Liver (tissue), 8 donors: ENCODE measurements at regions not wholly inside any gene's neighbourhood (a gene's known extent, or its start where the extent isn't known, plus 50 kb on each side); places are given as distances from the start of the nearest gene placed in this dataset.

ENCODE experiments used
- DNase-seq: peaks from one replicate; pipeline ENCODE4 v3.0.0-alpha.2; 2017; ENCODE audit warnings: low spot score
- H3K27ac ChIP-seq, 2 donors: one replicate each; pipeline ENCODE4 v1.7.0; 2013; ENCODE audit warnings: inconsistent platforms in 2 of 2, low read length in 2 of 2, control low read depth in 1 of 2, low read depth in 1 of 2, mild to moderate bottlenecking in 1 of 2
- H3K27me3 ChIP-seq, 4 donors: one replicate each; pipeline versions ENCODE4 v1.6.1 to v1.7.0; 2013; ENCODE audit warnings: low read length in 3 of 4, inconsistent platforms in 1 of 4, mild to moderate bottlenecking in 1 of 4, moderate library complexity in 1 of 4; ENCODE audit not compliant: control insufficient read depth in 4 of 4, insufficient read depth in 4 of 4
- H3K36me3 ChIP-seq, 4 donors: one replicate each; pipeline versions ENCODE4 v1.6.1 to v1.7.0; 2013; ENCODE audit warnings: low read length in 3 of 4, mild to moderate bottlenecking in 3 of 4, low read depth in 1 of 4, moderate library complexity in 1 of 4; ENCODE audit not compliant: control insufficient read depth in 4 of 4, insufficient read depth in 3 of 4
- H3K4me1 ChIP-seq, 4 donors: one replicate each; pipeline versions ENCODE4 v1.6.1 to v1.7.0; 2013; ENCODE audit warnings: low read length in 3 of 4, mild to moderate bottlenecking in 3 of 4, moderate library complexity in 1 of 4; ENCODE audit not compliant: control insufficient read depth in 4 of 4, insufficient read depth in 4 of 4
- H3K4me3 ChIP-seq, 3 donors: one replicate each; pipeline versions ENCODE4 v1.6.1 to v1.7.0; 2013; ENCODE audit warnings: low read length in 3 of 3, control low read depth in 1 of 3, low read depth in 1 of 3, mild to moderate bottlenecking in 1 of 3
- H3K9ac ChIP-seq, 2 donors: one replicate each; pipeline ENCODE4 v1.7.0; 2013; ENCODE audit warnings: low read length in 2 of 2, mild to moderate bottlenecking in 2 of 2, moderate library complexity in 2 of 2, control low read depth in 1 of 2, low read depth in 1 of 2
- H3K9me3 ChIP-seq, 4 donors: one replicate each; pipeline versions ENCODE4 v1.6.1 to v1.7.0; 2013; ENCODE audit warnings: low read length in 3 of 4; ENCODE audit not compliant: control insufficient read depth in 4 of 4
- ATF3 ChIP-seq: IDR thresholded peaks from 2 replicates; pipeline ENCODE4 v1.6.1; 2016; ENCODE audit warnings: antibody characterized with exemption
- EGR1 ChIP-seq, 2 donors: IDR thresholded peaks; 2 replicates each; pipeline ENCODE4 v1.6.1; 2016 to 2018; ENCODE audit warnings: antibody characterized with exemption in 2 of 2, low read depth in 2 of 2
- FOXA1 ChIP-seq: IDR thresholded peaks from 2 replicates; pipeline ENCODE4 v1.6.1; 2016; ENCODE audit warnings: antibody characterized with exemption
- FOXA2 ChIP-seq: IDR thresholded peaks from 2 replicates; pipeline ENCODE4 v1.6.1; 2016; ENCODE audit warnings: antibody characterized with exemption
- GABPA ChIP-seq, 2 donors: IDR thresholded peaks in 1 of 2; conservative IDR thresholded peaks in 1 of 2; 2 replicates each; pipeline ENCODE4 v1.6.1; 2016; ENCODE audit warnings: antibody characterized with exemption in 2 of 2, mild to moderate bottlenecking in 1 of 2, moderate library complexity in 1 of 2
- HNF4A ChIP-seq, 2 donors: conservative IDR thresholded peaks; 2 replicates each; pipeline ENCODE4 v1.6.1; 2016; ENCODE audit warnings: antibody characterized with exemption in 2 of 2, mild to moderate bottlenecking in 2 of 2
- HNF4G ChIP-seq: IDR thresholded peaks from 2 replicates; pipeline ENCODE4 v1.6.1; 2016; ENCODE audit warnings: antibody characterized with exemption
- JUND ChIP-seq, 2 donors: IDR thresholded peaks; 2 replicates each; pipeline ENCODE4 v1.6.1; 2016; ENCODE audit warnings: antibody characterized with exemption in 2 of 2
- MAX ChIP-seq: IDR thresholded peaks from 2 replicates; pipeline ENCODE4 v1.6.1; 2016; ENCODE audit warnings: antibody characterized with exemption
- NR2F2 ChIP-seq: IDR thresholded peaks from 2 replicates; pipeline ENCODE4 v1.6.1; 2016; ENCODE audit warnings: antibody characterized with exemption
- RAD21 ChIP-seq, 2 donors: IDR thresholded peaks; 2 replicates each; pipeline ENCODE4 v1.6.1; 2016; ENCODE audit warnings: antibody characterized with exemption in 2 of 2, mild to moderate bottlenecking in 2 of 2
- RXRA ChIP-seq, 2 donors: IDR thresholded peaks; 2 replicates each; pipeline ENCODE4 v1.6.1; 2017 to 2018; ENCODE audit warnings: antibody characterized with exemption in 2 of 2, mild to moderate bottlenecking in 1 of 2
- SP1 ChIP-seq: IDR thresholded peaks from 2 replicates; pipeline ENCODE4 v1.6.1; 2018; ENCODE audit warnings: antibody characterized with exemption, mild to moderate bottlenecking
- TAF1 ChIP-seq: conservative IDR thresholded peaks from 2 replicates; pipeline ENCODE4 v1.6.1; 2016; ENCODE audit warnings: antibody characterized with exemption, mild to moderate bottlenecking
- YY1 ChIP-seq: IDR thresholded peaks from 2 replicates; pipeline ENCODE4 v1.6.1; 2016; ENCODE audit warnings: antibody characterized with exemption, mild to moderate bottlenecking
- WGBS: extraction: QIAGEN DNeasy Blood & Tissue Kit; methylation state at CpG from one replicate; pipeline ENCODE4 v1.1.7; 2013; 5-methylcytosine and 5-hydroxymethylcytosine counted together
- TF ChIP-seq, protein P1 (sequence below): IDR thresholded peaks from 2 replicates; pipeline ENCODE4 v1.6.1; 2016; ENCODE audit warnings: antibody characterized with exemption
- TF ChIP-seq, protein P2 (sequence below): fragments of 150-350 bp; IDR thresholded peaks from 2 replicates; pipeline ENCODE4 v1.5.1; 2017; ENCODE audit warnings: improper control_type of control experiment, low read depth, low read length; ENCODE audit not compliant: missing input control
- TF ChIP-seq, protein P3 (sequence below): IDR thresholded peaks from 2 replicates; pipeline ENCODE4 v1.6.1; 2016; ENCODE audit warnings: antibody characterized with exemption, mild to moderate bottlenecking
- donor health status: healthy.
- donor health status: healthy.
- donor health status: healthy.
- donor health status: healthy.
- donor health status: healthy.

- no peak for DNase-seq
- TF ChIP-seq JUND (IDR thresholded peaks at IDR 0.05), result no peak
- TF ChIP-seq, protein P1, sequence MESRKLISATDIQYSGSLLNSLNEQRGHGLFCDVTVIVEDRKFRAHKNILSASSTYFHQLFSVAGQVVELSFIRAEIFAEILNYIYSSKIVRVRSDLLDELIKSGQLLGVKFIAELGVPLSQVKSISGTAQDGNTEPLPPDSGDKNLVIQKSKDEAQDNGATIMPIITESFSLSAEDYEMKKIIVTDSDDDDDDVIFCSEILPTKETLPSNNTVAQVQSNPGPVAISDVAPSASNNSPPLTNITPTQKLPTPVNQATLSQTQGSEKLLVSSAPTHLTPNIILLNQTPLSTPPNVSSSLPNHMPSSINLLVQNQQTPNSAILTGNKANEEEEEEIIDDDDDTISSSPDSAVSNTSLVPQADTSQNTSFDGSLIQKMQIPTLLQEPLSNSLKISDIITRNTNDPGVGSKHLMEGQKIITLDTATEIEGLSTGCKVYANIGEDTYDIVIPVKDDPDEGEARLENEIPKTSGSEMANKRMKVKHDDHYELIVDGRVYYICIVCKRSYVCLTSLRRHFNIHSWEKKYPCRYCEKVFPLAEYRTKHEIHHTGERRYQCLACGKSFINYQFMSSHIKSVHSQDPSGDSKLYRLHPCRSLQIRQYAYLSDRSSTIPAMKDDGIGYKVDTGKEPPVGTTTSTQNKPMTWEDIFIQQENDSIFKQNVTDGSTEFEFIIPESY, result no peak
- TF ChIP-seq, protein P2, sequence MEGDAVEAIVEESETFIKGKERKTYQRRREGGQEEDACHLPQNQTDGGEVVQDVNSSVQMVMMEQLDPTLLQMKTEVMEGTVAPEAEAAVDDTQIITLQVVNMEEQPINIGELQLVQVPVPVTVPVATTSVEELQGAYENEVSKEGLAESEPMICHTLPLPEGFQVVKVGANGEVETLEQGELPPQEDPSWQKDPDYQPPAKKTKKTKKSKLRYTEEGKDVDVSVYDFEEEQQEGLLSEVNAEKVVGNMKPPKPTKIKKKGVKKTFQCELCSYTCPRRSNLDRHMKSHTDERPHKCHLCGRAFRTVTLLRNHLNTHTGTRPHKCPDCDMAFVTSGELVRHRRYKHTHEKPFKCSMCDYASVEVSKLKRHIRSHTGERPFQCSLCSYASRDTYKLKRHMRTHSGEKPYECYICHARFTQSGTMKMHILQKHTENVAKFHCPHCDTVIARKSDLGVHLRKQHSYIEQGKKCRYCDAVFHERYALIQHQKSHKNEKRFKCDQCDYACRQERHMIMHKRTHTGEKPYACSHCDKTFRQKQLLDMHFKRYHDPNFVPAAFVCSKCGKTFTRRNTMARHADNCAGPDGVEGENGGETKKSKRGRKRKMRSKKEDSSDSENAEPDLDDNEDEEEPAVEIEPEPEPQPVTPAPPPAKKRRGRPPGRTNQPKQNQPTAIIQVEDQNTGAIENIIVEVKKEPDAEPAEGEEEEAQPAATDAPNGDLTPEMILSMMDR, result no peak
- TF ChIP-seq HNF4G, result no peak
- TF ChIP-seq NR2F2, result no peak
- no peak for TF ChIP-seq GABPA (IDR thresholded peaks at IDR 0.05 in 1 of 2, conservative IDR thresholded peaks at IDR 0.05 in 1 of 2)
- no peak for TF ChIP-seq RXRA (IDR thresholded peaks at IDR 0.05)
- no peak for TF ChIP-seq MAX
Observed at GRCh38 chr4:106803083-106803482, 233.0 kb downstream of the DKK2 start.

DNA sequence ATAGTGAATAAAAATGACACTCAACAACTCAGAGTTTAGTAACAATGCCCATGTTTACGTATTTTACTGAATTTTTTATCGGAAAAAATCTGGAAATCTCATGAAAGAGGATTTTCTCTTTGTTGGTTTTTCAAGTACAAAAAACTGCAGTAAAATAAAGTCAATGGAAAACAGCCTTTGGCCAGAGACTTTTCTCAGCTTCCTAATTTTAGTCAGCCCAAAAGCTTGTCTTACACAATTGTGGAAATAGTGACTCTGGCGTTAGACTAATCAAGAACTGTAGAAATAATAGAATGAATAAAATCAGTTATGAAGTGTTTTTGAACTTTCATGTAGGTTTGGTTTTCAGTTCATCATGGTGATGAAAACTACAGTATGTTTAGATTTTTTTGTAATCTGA lies 234.7 kb downstream of the DKK2 start:
- H3K9me3 ChIP-seq, result no peaks in the 10 kb centered on the region
- no peak overlapping the region for H3K9ac ChIP-seq
- no peak overlapping the region for H3K4me3 ChIP-seq
- H3K27me3 ChIP-seq, result no peaks in the 10 kb centered on the region
- no peak for DNase-seq
- 82% methylated on average over 3 of the region's 3 CpGs for WGBS
- TF ChIP-seq HNF4A (conservative IDR thresholded peaks at IDR 0.05), result no peak
- TF ChIP-seq, protein P3, sequence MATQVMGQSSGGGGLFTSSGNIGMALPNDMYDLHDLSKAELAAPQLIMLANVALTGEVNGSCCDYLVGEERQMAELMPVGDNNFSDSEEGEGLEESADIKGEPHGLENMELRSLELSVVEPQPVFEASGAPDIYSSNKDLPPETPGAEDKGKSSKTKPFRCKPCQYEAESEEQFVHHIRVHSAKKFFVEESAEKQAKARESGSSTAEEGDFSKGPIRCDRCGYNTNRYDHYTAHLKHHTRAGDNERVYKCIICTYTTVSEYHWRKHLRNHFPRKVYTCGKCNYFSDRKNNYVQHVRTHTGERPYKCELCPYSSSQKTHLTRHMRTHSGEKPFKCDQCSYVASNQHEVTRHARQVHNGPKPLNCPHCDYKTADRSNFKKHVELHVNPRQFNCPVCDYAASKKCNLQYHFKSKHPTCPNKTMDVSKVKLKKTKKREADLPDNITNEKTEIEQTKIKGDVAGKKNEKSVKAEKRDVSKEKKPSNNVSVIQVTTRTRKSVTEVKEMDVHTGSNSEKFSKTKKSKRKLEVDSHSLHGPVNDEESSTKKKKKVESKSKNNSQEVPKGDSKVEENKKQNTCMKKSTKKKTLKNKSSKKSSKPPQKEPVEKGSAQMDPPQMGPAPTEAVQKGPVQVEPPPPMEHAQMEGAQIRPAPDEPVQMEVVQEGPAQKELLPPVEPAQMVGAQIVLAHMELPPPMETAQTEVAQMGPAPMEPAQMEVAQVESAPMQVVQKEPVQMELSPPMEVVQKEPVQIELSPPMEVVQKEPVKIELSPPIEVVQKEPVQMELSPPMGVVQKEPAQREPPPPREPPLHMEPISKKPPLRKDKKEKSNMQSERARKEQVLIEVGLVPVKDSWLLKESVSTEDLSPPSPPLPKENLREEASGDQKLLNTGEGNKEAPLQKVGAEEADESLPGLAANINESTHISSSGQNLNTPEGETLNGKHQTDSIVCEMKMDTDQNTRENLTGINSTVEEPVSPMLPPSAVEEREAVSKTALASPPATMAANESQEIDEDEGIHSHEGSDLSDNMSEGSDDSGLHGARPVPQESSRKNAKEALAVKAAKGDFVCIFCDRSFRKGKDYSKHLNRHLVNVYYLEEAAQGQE, result no peak
- TF ChIP-seq TAF1, result no peak
- TF ChIP-seq, protein P2, result no peak
- no peak for TF ChIP-seq GABPA (IDR thresholded peaks at IDR 0.05 in 1 of 2, conservative IDR thresholded peaks at IDR 0.05 in 1 of 2)
- no peak for TF ChIP-seq RXRA (IDR thresholded peaks at IDR 0.05)
- no peak for TF ChIP-seq YY1
- TF ChIP-seq EGR1 (IDR thresholded peaks at IDR 0.05; ENCODE audit: low read depth in 2 of 2), result no peak
- TF ChIP-seq NR2F2, result no peak
- TF ChIP-seq FOXA1, result no peak
- TF ChIP-seq RAD21 (IDR thresholded peaks at IDR 0.05), result no peak
- no peak for TF ChIP-seq MAX
- no peak for TF ChIP-seq HNF4G
- no peak for TF ChIP-seq FOXA2
- TF ChIP-seq ATF3, result no peak
- TF ChIP-seq, protein P1, result no peak
- TF ChIP-seq JUND (IDR thresholded peaks at IDR 0.05), result no peak
- TF ChIP-seq SP1, result no peak
- H3K27ac ChIP-seq, result no peak overlapping the region
- no peaks in the 10 kb centered on the region for H3K4me1 ChIP-seq
- no peaks in the 10 kb centered on the region for H3K36me3 ChIP-seq

More at GRCh38 chr4:106803083-106803482, 233.0 kb downstream of the DKK2 start:
- Histone ChIP-seq H3K27ac (no peak overlapping the region), H3K27me3 (no peaks in the 10 kb centered on the region), H3K36me3 (no peaks in the 10 kb centered on the region), H3K9me3 (no peaks in the 10 kb centered on the region), H3K4me1 (no peaks in the 10 kb centered on the region), H3K4me3 (no peak overlapping the region), H3K9ac (no peak overlapping the region)
- WGBS, result 79% methylated on average over 1 of the region's 1 CpG
